Ascending aorta (tissue), 2 donors: ENCODE measurements at regions not wholly inside any gene's neighbourhood (a gene's known extent, or its start where the extent isn't known, plus 50 kb on each side); places are given as distances from the start of the nearest gene placed in this dataset.

Experiments
- DNase-seq, 2 donors: peaks; one replicate each; pipeline ENCODE4 v3.0.0-alpha.2; 2019; ENCODE audit warnings: low spot score in 2 of 2
- H3K27ac ChIP-seq, 2 donors: fragments of 200-600 bp; sonication (generic); one replicate each; pipeline ENCODE4 v1.5.1; 2016 to 2017; ENCODE audit warnings: mild to moderate bottlenecking in 1 of 2
- H3K27me3 ChIP-seq: fragments of 200-600 bp; sonication (generic); one replicate; pipeline ENCODE4 v1.5.1; 2017
- H3K36me3 ChIP-seq, 2 donors: fragments of 200-600 bp; sonication (generic); one replicate each; pipeline ENCODE4 v1.5.1; 2016
- H3K4me1 ChIP-seq, 2 donors: fragments of 200-600 bp; sonication (generic); one replicate each; pipeline ENCODE4 v1.5.1; 2016 to 2017; ENCODE audit warnings: mild to moderate bottlenecking in 1 of 2
- H3K4me3 ChIP-seq, 2 donors: fragments of 200-600 bp; sonication (generic); one replicate each; pipeline ENCODE4 v1.5.1; 2016 to 2017; ENCODE audit warnings: mild to moderate bottlenecking in 1 of 2
- H3K9me3 ChIP-seq, 2 donors: fragments of 200-600 bp; sonication (generic); one replicate each; pipeline ENCODE4 v1.5.1; 2016
- CTCF ChIP-seq, 3 experiments: fragments of 200-600 bp in 2 of 3; fragments of 450-650 bp in 1 of 3; sonication (generic) in 2 of 3; IDR thresholded peaks; one replicate each; pipeline ENCODE4 v1.5.1; 2016 to 2019; ENCODE audit warnings: antibody characterized with exemption in 3 of 3, mild to moderate bottlenecking in 1 of 3, moderate library complexity in 1 of 3
- intact Hi-C: fragments of 100-400 bp; cut with DNase I; formaldehyde crosslinking; loops from one replicate; pipeline ENCODE4 v1.15.1; 2023

- Histone ChIP-seq H3K4me1 (no peaks in the 10 kb centered on the region), H3K36me3 (no peaks in the 10 kb centered on the region), H3K27ac (no peak overlapping the region), H3K27me3 (no peaks in the 10 kb centered on the region), H3K4me3 (no peak overlapping the region), H3K9me3 (no peaks in the 10 kb centered on the region)
- TF ChIP-seq CTCF (IDR thresholded peaks at IDR 0.05) = no peak
- DNase-seq = peak in 1 of 2 donors; percentile 38
- intact Hi-C loops = no loop called here
These were observed 76.2 kb upstream of the PPP2R2D start for GRCh38 chr10:131824371-131825149.

GRCh38 chr10:131825150-131825848 is 75.5 kb upstream of the PPP2R2D start:
- no peaks in the 10 kb centered on the region for H3K4me1 ChIP-seq
- no peak for DNase-seq
- no peaks in the 10 kb centered on the region for H3K9me3 ChIP-seq
- H3K27ac ChIP-seq = no peak overlapping the region
- no peaks in the 10 kb centered on the region for H3K27me3 ChIP-seq
- H3K4me3 ChIP-seq = no peak overlapping the region
- intact Hi-C loops = no loop called here
- TF ChIP-seq CTCF (IDR thresholded peaks at IDR 0.05) = no peak
- H3K36me3 ChIP-seq = no peaks in the 10 kb centered on the region

GRCh38 chr10:131825960-131826650 is 74.7 kb upstream of the PPP2R2D start:
- intact Hi-C loops = no loop called here
- no peaks in the 10 kb centered on the region for H3K27me3 ChIP-seq
- H3K36me3 ChIP-seq = no peaks in the 10 kb centered on the region
- H3K4me1 ChIP-seq = no peaks in the 10 kb centered on the region
- H3K4me3 ChIP-seq = no peak overlapping the region
- no peaks in the 10 kb centered on the region for H3K9me3 ChIP-seq
- DNase-seq = no peak
- H3K27ac ChIP-seq = no peak overlapping the region
- TF ChIP-seq CTCF (IDR thresholded peaks at IDR 0.05) = no peak

GRCh38 chr10:131829156-131829930 is 71.5 kb upstream of the PPP2R2D start:
- intact Hi-C loops = no loop called here
- H3K4me1 ChIP-seq = no peaks in the 10 kb centered on the region
- H3K27me3 ChIP-seq = no peaks in the 10 kb centered on the region

More at GRCh38 chr10:131829156-131829930, 71.5 kb upstream of the PPP2R2D start:
- Histone ChIP-seq H3K36me3 (no peaks in the 10 kb centered on the region), H3K9me3 (no peaks in the 10 kb centered on the region), H3K27ac (no peak overlapping the region), H3K4me3 (no peak overlapping the region)
- DNase-seq = no peak
- no peak for TF ChIP-seq CTCF (IDR thresholded peaks at IDR 0.05)
